ENCODE measurements at regions not wholly inside any gene's neighbourhood (a gene's known extent, or its start where the extent isn't known, plus 50 kb on each side); places are given as distances from the start of the nearest gene placed in this dataset.

DNA sequence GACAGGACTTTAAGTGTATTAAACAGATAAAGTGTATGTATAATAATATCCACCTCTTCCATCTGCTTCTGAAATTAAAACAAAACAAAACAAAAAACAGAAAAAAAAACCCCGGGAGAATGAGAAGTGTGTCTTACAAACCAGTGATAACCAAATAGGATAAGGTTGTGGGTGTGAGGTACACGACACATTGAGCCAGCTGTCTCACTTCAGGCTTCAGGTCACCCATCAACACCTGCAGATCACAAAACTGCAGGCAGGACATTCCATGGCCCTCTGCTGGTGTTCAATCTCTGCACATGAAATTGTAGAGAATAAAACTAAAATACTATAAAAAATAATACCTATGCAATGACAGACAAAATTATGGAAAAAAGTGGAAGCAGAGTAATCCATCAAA, 339.9 kb downstream of the SFMBT2 start:
- no peaks in the 10 kb centered on the region for H3K36me3 ChIP-seq (ENCODE audit: insufficient read depth, low read length)
- H4K20me1 ChIP-seq (ENCODE audit: insufficient read depth, low read length), result no peaks in the 10 kb centered on the region
- H3K27me3 ChIP-seq (ENCODE audit: insufficient read depth, low read length), result no peaks in the 10 kb centered on the region
- H3K27ac ChIP-seq (ENCODE audit: low read depth, low read length), result no peak overlapping the region
- no peak for DNase-seq (ENCODE audit: insufficient read length, low spot score, missing footprints)
- H3K4me2 ChIP-seq (ENCODE audit: insufficient read depth, low read length), result no peak overlapping the region
- TF ChIP-seq, protein P1, sequence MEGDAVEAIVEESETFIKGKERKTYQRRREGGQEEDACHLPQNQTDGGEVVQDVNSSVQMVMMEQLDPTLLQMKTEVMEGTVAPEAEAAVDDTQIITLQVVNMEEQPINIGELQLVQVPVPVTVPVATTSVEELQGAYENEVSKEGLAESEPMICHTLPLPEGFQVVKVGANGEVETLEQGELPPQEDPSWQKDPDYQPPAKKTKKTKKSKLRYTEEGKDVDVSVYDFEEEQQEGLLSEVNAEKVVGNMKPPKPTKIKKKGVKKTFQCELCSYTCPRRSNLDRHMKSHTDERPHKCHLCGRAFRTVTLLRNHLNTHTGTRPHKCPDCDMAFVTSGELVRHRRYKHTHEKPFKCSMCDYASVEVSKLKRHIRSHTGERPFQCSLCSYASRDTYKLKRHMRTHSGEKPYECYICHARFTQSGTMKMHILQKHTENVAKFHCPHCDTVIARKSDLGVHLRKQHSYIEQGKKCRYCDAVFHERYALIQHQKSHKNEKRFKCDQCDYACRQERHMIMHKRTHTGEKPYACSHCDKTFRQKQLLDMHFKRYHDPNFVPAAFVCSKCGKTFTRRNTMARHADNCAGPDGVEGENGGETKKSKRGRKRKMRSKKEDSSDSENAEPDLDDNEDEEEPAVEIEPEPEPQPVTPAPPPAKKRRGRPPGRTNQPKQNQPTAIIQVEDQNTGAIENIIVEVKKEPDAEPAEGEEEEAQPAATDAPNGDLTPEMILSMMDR (IDR thresholded peaks at IDR 0.05; ENCODE audit: extremely low read depth, low read depth, low read length), result no peak
- H3K4me3 ChIP-seq (ENCODE audit: insufficient read depth, low read length), result no peak overlapping the region
- no peak overlapping the region for H2AFZ ChIP-seq (ENCODE audit: low read length)
- H3K79me2 ChIP-seq (ENCODE audit: insufficient read depth, low read length), result no peaks in the 10 kb centered on the region
- no peaks in the 10 kb centered on the region for H3K4me1 ChIP-seq (ENCODE audit: insufficient read depth, low read length)
- peaks cover 2% of the 10 kb centered on the region for H3K9me3 ChIP-seq (ENCODE audit: low read depth, low read length)

DNA sequence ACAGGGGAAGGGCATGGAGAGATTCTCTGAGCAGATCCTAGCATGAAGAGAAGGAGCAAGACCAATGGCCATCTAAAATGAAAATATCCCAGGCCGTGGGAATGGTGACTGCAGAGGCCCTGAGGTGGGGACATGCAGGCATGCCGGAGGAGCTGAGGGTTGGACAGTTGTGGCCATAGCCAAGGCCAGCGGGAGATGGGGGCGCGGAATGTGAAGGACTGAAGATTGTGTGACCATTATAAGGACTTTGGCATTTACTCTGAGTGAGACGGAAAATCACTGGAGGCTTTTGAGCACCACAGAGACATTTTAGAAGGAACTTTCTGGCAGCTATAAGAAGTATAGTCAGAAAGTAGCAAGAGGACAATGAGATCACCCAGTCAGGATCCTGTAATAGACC, 341.1 kb downstream of the SFMBT2 start:
- Histone ChIP-seq H2AFZ (ENCODE audit: low read length) (no peak overlapping the region), H3K4me2 (ENCODE audit: insufficient read depth, low read length) (no peak overlapping the region), H3K4me1 (ENCODE audit: insufficient read depth, low read length) (no peaks in the 10 kb centered on the region)

DNA sequence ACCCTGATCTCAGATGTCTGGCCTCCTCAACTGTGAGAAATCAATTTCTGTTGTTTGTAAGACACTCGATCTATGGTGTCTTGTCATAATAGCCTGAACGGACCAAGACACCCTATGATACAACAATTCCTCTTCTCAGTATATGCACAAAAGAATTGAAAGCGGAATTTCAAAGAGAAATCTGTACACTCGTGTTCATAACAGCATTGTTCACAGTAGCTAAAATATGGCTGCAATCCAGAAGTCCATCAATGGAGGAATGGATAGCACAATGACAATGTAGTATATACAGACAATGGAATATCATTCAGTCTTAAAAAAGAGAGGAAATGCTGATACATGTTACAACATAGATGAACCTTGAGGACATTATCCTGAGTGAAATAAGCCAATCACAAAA, 354.6 kb downstream of the SFMBT2 start:
- TF ChIP-seq, protein P1 (IDR thresholded peaks at IDR 0.05; ENCODE audit: extremely low read depth, low read depth, low read length), result no peak
- Histone ChIP-seq H3K27me3 (ENCODE audit: insufficient read depth, low read length) (no peaks in the 10 kb centered on the region), H2AFZ (ENCODE audit: low read length) (no peak overlapping the region), H3K79me2 (ENCODE audit: insufficient read depth, low read length) (no peaks in the 10 kb centered on the region), H3K36me3 (ENCODE audit: insufficient read depth, low read length) (no peaks in the 10 kb centered on the region), H3K4me3 (ENCODE audit: insufficient read depth, low read length) (no peak overlapping the region), H4K20me1 (ENCODE audit: insufficient read depth, low read length) (no peaks in the 10 kb centered on the region), H3K4me1 (ENCODE audit: insufficient read depth, low read length) (no peaks in the 10 kb centered on the region), H3K4me2 (ENCODE audit: insufficient read depth, low read length) (no peak overlapping the region), H3K9me3 (ENCODE audit: low read depth, low read length) (no peaks in the 10 kb centered on the region), H3K27ac (ENCODE audit: low read depth, low read length) (no peak overlapping the region)
- DNase-seq (ENCODE audit: insufficient read length, low spot score, missing footprints), result no peak

More for the DNA sequence above, 341.1 kb downstream of the SFMBT2 start:
- Histone ChIP-seq H3K27ac (ENCODE audit: low read depth, low read length) (no peak overlapping the region), H3K36me3 (ENCODE audit: insufficient read depth, low read length) (no peaks in the 10 kb centered on the region), H4K20me1 (ENCODE audit: insufficient read depth, low read length) (no peaks in the 10 kb centered on the region), H3K27me3 (ENCODE audit: insufficient read depth, low read length) (no peaks in the 10 kb centered on the region), H3K9me3 (ENCODE audit: low read depth, low read length) (peaks cover 2% of the 10 kb centered on the region), H3K79me2 (ENCODE audit: insufficient read depth, low read length) (no peaks in the 10 kb centered on the region), H3K4me3 (ENCODE audit: insufficient read depth, low read length) (no peak overlapping the region)
- no peak for DNase-seq (ENCODE audit: insufficient read length, low spot score, missing footprints)
- TF ChIP-seq, protein P1 (IDR thresholded peaks at IDR 0.05; ENCODE audit: extremely low read depth, low read depth, low read length), result no peak

DNA sequence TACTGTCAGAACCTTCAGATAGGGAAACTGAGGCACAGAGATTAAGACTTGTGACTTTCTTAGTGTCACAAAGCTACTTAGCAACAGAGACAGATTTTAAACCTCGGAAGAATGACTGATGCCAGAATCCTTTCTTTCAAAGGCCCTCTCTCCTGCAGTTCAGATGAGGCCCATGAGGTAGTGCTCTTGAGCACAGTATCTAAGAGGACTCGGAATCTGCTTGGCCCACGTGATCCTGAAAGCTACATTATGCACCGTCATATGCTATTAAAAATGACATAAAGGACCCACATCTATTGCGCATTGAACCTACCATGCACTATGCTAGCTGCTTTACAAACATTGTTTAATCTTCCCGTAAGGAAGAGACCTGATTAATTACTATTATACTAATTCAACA, 355.9 kb downstream of the SFMBT2 start:
- TF ChIP-seq, protein P1 (IDR thresholded peaks at IDR 0.05; ENCODE audit: extremely low read depth, low read depth, low read length), result no peak
- Histone ChIP-seq H4K20me1 (ENCODE audit: insufficient read depth, low read length) (no peaks in the 10 kb centered on the region), H3K36me3 (ENCODE audit: insufficient read depth, low read length) (no peaks in the 10 kb centered on the region), H3K4me1 (ENCODE audit: insufficient read depth, low read length) (no peaks in the 10 kb centered on the region), H2AFZ (ENCODE audit: low read length) (no peak overlapping the region), H3K27ac (ENCODE audit: low read depth, low read length) (no peak overlapping the region), H3K27me3 (ENCODE audit: insufficient read depth, low read length) (no peaks in the 10 kb centered on the region), H3K79me2 (ENCODE audit: insufficient read depth, low read length) (no peaks in the 10 kb centered on the region), H3K4me2 (ENCODE audit: insufficient read depth, low read length) (no peak overlapping the region), H3K4me3 (ENCODE audit: insufficient read depth, low read length) (no peak overlapping the region), H3K9me3 (ENCODE audit: low read depth, low read length) (no peaks in the 10 kb centered on the region)
- DNase-seq (ENCODE audit: insufficient read length, low spot score, missing footprints), result no peak

Data from osteoblast (primary cell).